ENCODE measurements at regions not wholly inside any gene's neighbourhood (a gene's known extent, or its start where the extent isn't known, plus 50 kb on each side); places are given as distances from the start of the nearest gene placed in this dataset.

- TF ChIP-seq, protein P1, sequence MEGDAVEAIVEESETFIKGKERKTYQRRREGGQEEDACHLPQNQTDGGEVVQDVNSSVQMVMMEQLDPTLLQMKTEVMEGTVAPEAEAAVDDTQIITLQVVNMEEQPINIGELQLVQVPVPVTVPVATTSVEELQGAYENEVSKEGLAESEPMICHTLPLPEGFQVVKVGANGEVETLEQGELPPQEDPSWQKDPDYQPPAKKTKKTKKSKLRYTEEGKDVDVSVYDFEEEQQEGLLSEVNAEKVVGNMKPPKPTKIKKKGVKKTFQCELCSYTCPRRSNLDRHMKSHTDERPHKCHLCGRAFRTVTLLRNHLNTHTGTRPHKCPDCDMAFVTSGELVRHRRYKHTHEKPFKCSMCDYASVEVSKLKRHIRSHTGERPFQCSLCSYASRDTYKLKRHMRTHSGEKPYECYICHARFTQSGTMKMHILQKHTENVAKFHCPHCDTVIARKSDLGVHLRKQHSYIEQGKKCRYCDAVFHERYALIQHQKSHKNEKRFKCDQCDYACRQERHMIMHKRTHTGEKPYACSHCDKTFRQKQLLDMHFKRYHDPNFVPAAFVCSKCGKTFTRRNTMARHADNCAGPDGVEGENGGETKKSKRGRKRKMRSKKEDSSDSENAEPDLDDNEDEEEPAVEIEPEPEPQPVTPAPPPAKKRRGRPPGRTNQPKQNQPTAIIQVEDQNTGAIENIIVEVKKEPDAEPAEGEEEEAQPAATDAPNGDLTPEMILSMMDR (IDR thresholded peaks at IDR 0.05; ENCODE audit: low read depth, low read length), result no peak
- TF ChIP-seq EZH2phosphoT487 (IDR thresholded peaks at IDR 0.05; ENCODE audit: low read depth), result no peak
These were observed 223.2 kb upstream of the ONECUT1 start for GRCh38 chr15:53013329-53013728.
